ENCODE measurements at regions not wholly inside any gene's neighbourhood (a gene's known extent, or its start where the extent isn't known, plus 50 kb on each side); places are given as distances from the start of the nearest gene placed in this dataset.

GRCh38 chr1:55568732-55569131 is 353.6 kb upstream of the USP24 start:
- in situ Hi-C loops (cut with HindIII; ENCODE audit: extremely low pct_ligation_motif_present, low pct_unique_long_range_greater_than_20kb) (no loop called here), intact Hi-C loops (cut with micrococcal nuclease; ENCODE audit: unreplicated experiment) (no loop called here)
- ATAC-seq (no peak), FAIRE-seq (no peak), DNase-seq (ENCODE audit: low spot score) (no peak)
- Histone ChIP-seq H4K20me1 (ENCODE audit: insufficient read depth, low read length) (no peaks in the 10 kb centered on the region), H2AFZ (ENCODE audit: low read length) (no peak overlapping the region), H3K4me3 (replicated peaks in 1 of 3; ENCODE audit: insufficient read depth in 1 of 3, low read depth in 2 of 3, low read length in 3 of 3) (no peak overlapping the region), H3K9ac (ENCODE audit: insufficient read depth, low read depth, low read length) (no peak overlapping the region), H3K27me3 (ENCODE audit: control insufficient read depth in 1 of 2, insufficient read depth in 2 of 2, low read length in 2 of 2) (no peaks in the 10 kb centered on the region; a peak in 1 of 5 replicates), H3K36me3 (replicated peaks in 1 of 2; ENCODE audit: control insufficient read depth in 1 of 2, insufficient read depth in 2 of 2, low read length in 2 of 2) (no peaks in the 10 kb centered on the region), H3K79me2 (ENCODE audit: insufficient read depth, low read length) (no peaks in the 10 kb centered on the region), H3K27ac (ENCODE audit: extremely low read length, insufficient read depth, low read length) (no peak overlapping the region), H3K4me2 (ENCODE audit: low read depth, low read length) (no peak overlapping the region), H3K4me1 (ENCODE audit: insufficient read depth, low read length) (no peaks in the 10 kb centered on the region), H3K9me3 (ENCODE audit: low read length) (no peaks in the 10 kb centered on the region; the same call in 1 of the 2 replicates)
- ChIA-PET CTCF (ENCODE audit: low intra/inter-chr PET ratio, low total read pairs) (no interaction called here), POLR2A (no interaction called here)
- peak; percentile 97 for TF ChIP-seq ZNF12 (CRISPR knock-in tag; IDR thresholded peaks at IDR 0.05)
- no peak for TF ChIP-seq SP5 (CRISPR knock-in tag; IDR thresholded peaks at IDR 0.05; ENCODE audit: borderline replicate concordance, low read depth)
- BruUV-seq (replicated peaks) = no TSS peak
- WGBS (ENCODE audit: low lambda C conversion rate) = 31% methylated on average over 2 of the region's 2 CpGs

GRCh38 chr1:55560266-55560665 is 345.1 kb upstream of the USP24 start:
- ChIA-PET POLR2A (no interaction called here), CTCF (ENCODE audit: low intra/inter-chr PET ratio, low total read pairs) (no interaction called here)
- Histone ChIP-seq H3K36me3 (replicated peaks in 1 of 2; ENCODE audit: control insufficient read depth in 1 of 2, insufficient read depth in 2 of 2, low read length in 2 of 2) (no peaks in the 10 kb centered on the region), H3K4me3 (replicated peaks in 1 of 3; ENCODE audit: insufficient read depth in 1 of 3, low read depth in 2 of 3, low read length in 3 of 3) (no peak overlapping the region), H3K27ac (ENCODE audit: extremely low read length, insufficient read depth, low read length) (no peak overlapping the region), H3K79me2 (ENCODE audit: insufficient read depth, low read length) (no peaks in the 10 kb centered on the region), H3K4me2 (ENCODE audit: low read depth, low read length) (no peak overlapping the region), H2AFZ (ENCODE audit: low read length) (no peak overlapping the region), H4K20me1 (ENCODE audit: insufficient read depth, low read length) (no peaks in the 10 kb centered on the region), H3K27me3 (ENCODE audit: control insufficient read depth in 1 of 2, insufficient read depth in 2 of 2, low read length in 2 of 2) (peaks cover 0 to 3% of the 10 kb centered on the region in 2 experiments; a peak in 1 of 5 replicates), H3K9ac (ENCODE audit: insufficient read depth, low read depth, low read length) (no peak overlapping the region), H3K9me3 (ENCODE audit: low read length) (no peaks in the 10 kb centered on the region), H3K4me1 (ENCODE audit: insufficient read depth, low read length) (no peaks in the 10 kb centered on the region; the same call in 1 of the 2 replicates)
- FAIRE-seq (no peak), ATAC-seq (no peak), DNase-seq (ENCODE audit: low spot score) (no peak)
- intact Hi-C loops (cut with micrococcal nuclease; ENCODE audit: unreplicated experiment) = no loop called here
- TF ChIP-seq KLF13 (CRISPR knock-in tag; IDR thresholded peaks at IDR 0.05) (no peak), ARNT (IDR thresholded peaks at IDR 0.05) (no peak), NR2F2 (IDR thresholded peaks at IDR 0.05; ENCODE audit: borderline replicate concordance, low read depth) (no peak), ZSCAN21 (CRISPR knock-in tag; IDR thresholded peaks at IDR 0.05; ENCODE audit: borderline replicate concordance) (no peak), TRIM24 (CRISPR knock-in tag; IDR thresholded peaks at IDR 0.05) (no peak), SP140L (CRISPR knock-in tag; IDR thresholded peaks at IDR 0.05; ENCODE audit: borderline replicate concordance) (no peak), ZNF292 (CRISPR knock-in tag; IDR thresholded peaks at IDR 0.05; ENCODE audit: borderline replicate concordance, low read depth) (no peak)
- TF ChIP-seq, protein P1, sequence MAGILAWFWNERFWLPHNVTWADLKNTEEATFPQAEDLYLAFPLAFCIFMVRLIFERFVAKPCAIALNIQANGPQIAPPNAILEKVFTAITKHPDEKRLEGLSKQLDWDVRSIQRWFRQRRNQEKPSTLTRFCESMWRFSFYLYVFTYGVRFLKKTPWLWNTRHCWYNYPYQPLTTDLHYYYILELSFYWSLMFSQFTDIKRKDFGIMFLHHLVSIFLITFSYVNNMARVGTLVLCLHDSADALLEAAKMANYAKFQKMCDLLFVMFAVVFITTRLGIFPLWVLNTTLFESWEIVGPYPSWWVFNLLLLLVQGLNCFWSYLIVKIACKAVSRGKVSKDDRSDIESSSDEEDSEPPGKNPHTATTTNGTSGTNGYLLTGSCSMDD (CRISPR knock-in tag; IDR thresholded peaks at IDR 0.05) = no peak
- 0% methylated on average over 1 of the region's 1 CpG for WGBS (ENCODE audit: low lambda C conversion rate)
- BruUV-seq (replicated peaks) = no TSS peak
- in situ Hi-C loops (cut with HindIII; ENCODE audit: extremely low pct_ligation_motif_present, low pct_unique_long_range_greater_than_20kb) = no loop called here
